NCI-H69 (cell line): ENCODE measurements at regions not wholly inside any gene's neighbourhood (a gene's known extent, or its start where the extent isn't known, plus 50 kb on each side); places are given as distances from the start of the nearest gene placed in this dataset.

Experiments used
- DNase-seq: peaks from one replicate; lab custom pipeline; 2025; lab: John Stamatoyannopoulos, UW

- no peak for DNase-seq
These were observed 88.4 kb downstream of the CTTN start for GRCh38 chr11:70486731-70487130.

- no peak for DNase-seq
These were observed 88.8 kb downstream of the CTTN start for GRCh38 chr11:70487160-70487559.

- DNase-seq: no peak
These were observed 89.4 kb downstream of the CTTN start for GRCh38 chr11:70487756-70488155.

- no peak for DNase-seq
These were observed 89.9 kb downstream of the CTTN start for GRCh38 chr11:70488171-70488703.

GRCh38 chr11:70489276-70489675 lies 90.9 kb downstream of the CTTN start:
- DNase-seq: no peak

- DNase-seq: no peak
These were observed 91.9 kb downstream of the CTTN start for GRCh38 chr11:70490208-70490607.

GRCh38 chr11:70490723-70491558 lies 92.6 kb downstream of the CTTN start:
- DNase-seq: peak; percentile 14

GRCh38 chr11:70491696-70492472 lies 93.6 kb downstream of the CTTN start:
- DNase-seq: no peak

- no peak for DNase-seq
These were observed 94.8 kb downstream of the CTTN start for GRCh38 chr11:70493089-70493474.

GRCh38 chr11:70493891-70494290 lies 95.6 kb downstream of the CTTN start:
- DNase-seq: no peak

DNA sequence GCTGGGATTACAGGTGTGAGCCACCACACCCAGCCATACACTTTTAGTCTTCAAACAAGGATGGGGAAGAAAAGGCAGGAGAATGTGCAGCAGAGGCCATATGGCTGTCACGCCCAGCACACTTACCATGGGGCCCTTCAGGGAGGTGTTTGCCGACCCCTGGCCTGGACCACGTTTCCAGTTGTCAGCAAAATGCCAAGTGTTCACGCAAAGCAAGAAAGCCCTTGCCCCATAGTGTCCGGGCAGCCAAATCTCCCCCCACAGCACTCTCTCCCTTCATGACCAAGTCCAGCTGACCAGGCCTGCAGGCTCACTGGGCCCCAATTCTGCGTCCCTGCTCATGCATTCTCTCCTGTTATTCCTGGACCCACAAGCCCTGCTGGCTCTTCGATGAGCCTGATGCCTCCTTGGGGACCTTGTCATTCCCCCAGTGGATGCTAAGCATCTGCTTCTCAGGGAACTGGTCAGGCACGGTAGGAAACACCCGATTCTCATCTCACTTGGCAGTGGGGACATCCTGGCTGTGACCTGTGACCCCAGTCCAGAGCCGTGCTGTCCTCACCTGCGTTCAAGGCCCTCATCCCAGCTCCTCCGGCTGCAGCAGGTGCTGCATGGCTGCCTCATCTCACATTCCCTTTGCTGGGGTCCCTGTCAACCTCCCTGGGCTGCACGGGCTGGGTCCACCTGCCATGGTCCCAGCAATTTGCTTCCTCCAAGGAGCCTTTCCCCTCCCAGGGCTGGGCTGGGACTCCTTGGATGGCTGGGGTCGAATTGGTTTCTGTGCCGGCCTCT lies 96.4 kb downstream of the CTTN start:
- DNase-seq: no peak

DNA sequence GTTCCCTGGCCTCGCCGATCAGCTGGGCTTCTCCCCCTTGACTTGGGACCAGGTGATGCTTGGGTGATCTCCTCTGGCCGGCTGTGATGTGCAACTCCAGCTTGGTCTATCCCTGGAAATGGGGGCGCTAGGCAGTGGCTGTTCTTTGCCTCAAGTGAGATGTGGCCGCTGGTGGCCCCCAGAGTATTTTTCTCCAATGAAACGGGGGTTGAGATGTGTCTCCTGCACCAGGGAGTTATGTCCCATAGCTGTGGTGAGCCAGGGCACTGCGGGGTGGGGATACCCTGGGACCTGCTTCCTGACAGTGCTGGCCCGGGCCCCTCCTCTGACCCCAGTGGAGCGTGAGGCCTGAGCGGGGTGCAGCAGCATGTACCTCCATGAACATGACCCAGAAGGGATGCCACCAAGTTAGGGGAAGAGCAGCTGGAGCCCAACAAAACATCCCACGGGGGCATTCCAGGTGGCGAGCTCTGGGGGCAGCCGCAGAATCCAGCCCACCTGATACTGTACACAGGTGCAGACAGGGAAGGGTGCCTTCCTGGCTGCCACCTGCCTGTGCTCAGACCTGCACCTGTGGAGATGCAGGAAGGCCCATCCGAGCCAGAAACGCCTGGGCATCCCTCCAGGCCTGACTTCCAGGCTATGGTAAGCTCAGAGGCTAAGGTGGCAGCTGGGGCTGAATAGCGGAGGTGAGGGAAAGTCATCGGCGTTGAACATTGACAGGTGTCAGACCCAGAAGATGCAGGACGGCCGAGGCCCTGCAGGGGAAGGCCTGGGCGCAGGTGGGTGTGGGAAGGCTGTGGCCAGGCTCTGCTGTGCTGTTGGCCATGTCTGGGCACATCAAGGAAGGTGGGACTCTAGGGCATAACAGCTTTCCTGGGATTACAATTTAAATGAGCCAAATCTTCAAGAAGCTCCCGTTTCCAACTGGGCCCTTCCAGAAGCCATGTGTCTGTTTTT lies 97.3 kb downstream of the CTTN start:
- no peak for DNase-seq

GRCh38 chr11:70496591-70497535 lies 98.5 kb downstream of the CTTN start:
- DNase-seq: no peak

GRCh38 chr11:70497536-70498075 lies 99.3 kb downstream of the CTTN start:
- no peak for DNase-seq

DNA sequence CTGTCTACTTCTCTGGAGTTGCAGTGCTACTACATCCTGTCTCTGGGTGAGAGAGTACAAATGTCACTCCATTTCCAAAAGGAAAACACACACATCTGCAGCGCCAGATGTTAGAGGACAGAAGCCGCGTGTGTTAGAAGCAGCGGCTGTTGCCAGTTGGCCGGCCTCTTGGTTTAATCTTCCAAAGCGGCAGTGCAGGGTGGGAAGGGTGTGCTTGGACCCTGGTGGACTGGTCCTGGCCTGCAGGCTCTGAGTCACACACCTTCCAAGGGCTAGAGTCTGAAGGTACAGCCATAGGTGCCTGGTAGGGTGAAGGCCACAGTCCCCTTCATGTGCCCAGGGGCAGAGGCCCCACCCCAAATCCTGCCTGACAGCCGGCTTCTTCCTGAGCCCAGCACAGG lies 99.8 kb downstream of the CTTN start:
- no peak for DNase-seq

- no peak for DNase-seq
These were observed 100.9 kb downstream of the CTTN start for GRCh38 chr11:70498976-70499801.

- DNase-seq: no peak
These were observed 101.9 kb downstream of the CTTN start for GRCh38 chr11:70500076-70500847.
